H9 (cell line): ENCODE measurements at regions not wholly inside any gene's neighbourhood (a gene's known extent, or its start where the extent isn't known, plus 50 kb on each side); places are given as distances from the start of the nearest gene placed in this dataset.

Experiments
- DNase-seq: peaks from one replicate; pipeline ENCODE4 v3.0.0-alpha.2; 2017
- H2AFZ ChIP-seq: one replicate; pipeline ENCODE4 v1.6.1; 2013; ENCODE audit warnings: mild to moderate bottlenecking, low read length, control low read depth, moderate library complexity
- H2AK5ac ChIP-seq: 2 replicates; pipeline ENCODE4 v1.6.1; 2013; ENCODE audit warnings: low read length, control low read depth, mixed read lengths; ENCODE audit not compliant: insufficient read length
- H2BK120ac ChIP-seq: one replicate; pipeline ENCODE4 v1.6.1; 2013; ENCODE audit warnings: low read depth, mild to moderate bottlenecking, low read length, control low read depth, inconsistent platforms; ENCODE audit not compliant: poor library complexity, severe bottlenecking
- H2BK12ac ChIP-seq: 2 replicates; pipeline ENCODE4 v1.6.1; 2013; ENCODE audit warnings: low read length, control low read depth, mixed read lengths, low read depth; ENCODE audit not compliant: insufficient read length
- H2BK15ac ChIP-seq: 2 replicates; pipeline ENCODE4 v1.6.1; 2013; ENCODE audit warnings: low read depth, low read length, control low read depth
- H2BK20ac ChIP-seq: one replicate; pipeline ENCODE4 v1.6.1; 2013; ENCODE audit warnings: low read depth, mild to moderate bottlenecking, low read length, control low read depth, inconsistent platforms; ENCODE audit not compliant: poor library complexity, severe bottlenecking
- H2BK5ac ChIP-seq: 2 replicates; pipeline ENCODE4 v1.6.1; 2013; ENCODE audit warnings: low read length, control low read depth, mixed read lengths; ENCODE audit not compliant: insufficient read length
- H3K14ac ChIP-seq: 2 replicates; pipeline ENCODE4 v1.6.1; 2013; ENCODE audit warnings: low read length, control low read depth; ENCODE audit not compliant: insufficient read depth
- H3K18ac ChIP-seq: 2 replicates; pipeline ENCODE4 v1.6.1; 2013; ENCODE audit warnings: low read depth, mild to moderate bottlenecking, mixed read lengths, low read length, control low read depth; ENCODE audit not compliant: insufficient read length
- H3K23ac ChIP-seq: 2 replicates; pipeline ENCODE4 v1.6.1; 2013; ENCODE audit warnings: low read length, control low read depth, mixed read lengths, low read depth; ENCODE audit not compliant: insufficient read length
- H3K23me2 ChIP-seq: 2 replicates; pipeline ENCODE4 v1.6.1; 2013; ENCODE audit warnings: low read depth, mild to moderate bottlenecking, mixed read lengths, low read length, control low read depth; ENCODE audit not compliant: insufficient read length, poor library complexity, severe bottlenecking
- H3K27ac ChIP-seq: 2 replicates; pipeline ENCODE4 v1.5.1; 2013; ENCODE audit warnings: low read length, control low read depth, mixed read lengths, low read depth; ENCODE audit not compliant: insufficient read length
- H3K27me3 ChIP-seq: 2 replicates; pipeline ENCODE4 v1.6.1; 2013; ENCODE audit warnings: low read length, control low read depth, inconsistent platforms; ENCODE audit not compliant: insufficient read depth
- H3K4ac ChIP-seq: 2 replicates; pipeline ENCODE4 v1.6.1; 2013; ENCODE audit warnings: low read depth, mild to moderate bottlenecking, control low read depth, inconsistent platforms, low read length, moderate library complexity
- H3K4me1 ChIP-seq: 2 replicates; pipeline ENCODE4 v1.6.1; 2013; ENCODE audit warnings: low read length, control low read depth, inconsistent platforms; ENCODE audit not compliant: insufficient read depth
- H3K4me2 ChIP-seq: 2 replicates; pipeline ENCODE4 v1.6.1; 2013; ENCODE audit warnings: low read length, control low read depth, mixed read lengths; ENCODE audit not compliant: insufficient read length, insufficient read depth
- H3K56ac ChIP-seq: 2 replicates; pipeline ENCODE4 v1.6.1; 2013; ENCODE audit warnings: low read depth, mild to moderate bottlenecking, mixed read lengths, low read length, control low read depth; ENCODE audit not compliant: insufficient read length
- H3K79me1 ChIP-seq: 2 replicates; pipeline ENCODE4 v1.6.1; 2013; ENCODE audit warnings: low read depth, mild to moderate bottlenecking, moderate library complexity, low read length, control low read depth, inconsistent platforms; ENCODE audit not compliant: insufficient read depth, poor library complexity, severe bottlenecking
- H3K79me2 ChIP-seq: 2 replicates; pipeline ENCODE4 v1.6.1; 2013; ENCODE audit warnings: low read length, control low read depth, inconsistent platforms; ENCODE audit not compliant: insufficient read depth
- H3K9ac ChIP-seq: 2 replicates; pipeline ENCODE4 v1.6.1; 2013; ENCODE audit warnings: low read length, control low read depth, mixed read lengths; ENCODE audit not compliant: insufficient read length; ENCODE audit errors: extremely low read depth
- H3K9me3 ChIP-seq: one replicate; pipeline ENCODE4 v1.6.1; 2013; ENCODE audit warnings: low read depth, low read length, inconsistent platforms; ENCODE audit not compliant: control insufficient read depth
- H3T11ph ChIP-seq: one replicate; pipeline ENCODE4 v1.6.1; 2013; ENCODE audit warnings: mild to moderate bottlenecking, low read length, control low read depth, inconsistent platforms
- H4K20me1 ChIP-seq: one replicate; pipeline ENCODE4 v1.6.1; 2013; ENCODE audit not compliant: control insufficient read depth, insufficient read length, insufficient read depth
- H4K5ac ChIP-seq: 2 replicates; pipeline ENCODE4 v1.6.1; 2013; ENCODE audit warnings: low read depth, mild to moderate bottlenecking, mixed read lengths, low read length, control low read depth; ENCODE audit not compliant: insufficient read length
- H4K8ac ChIP-seq: replicated peaks from 2 replicates; pipeline ENCODE4 v1.6.1; 2013; ENCODE audit warnings: low read length, control low read depth, mixed read lengths, low read depth; ENCODE audit not compliant: insufficient read length
- H4K91ac ChIP-seq: 2 replicates; pipeline ENCODE4 v1.6.1; 2013; ENCODE audit warnings: low read depth, mild to moderate bottlenecking, moderate library complexity, mixed read lengths, low read length, control low read depth; ENCODE audit not compliant: insufficient read length
- H3K27ac Mint-ChIP-seq, 3 experiments: 2 replicates in 2 of 3; 3 replicates in 1 of 3; pipeline ENCODE4 v1.8.0; 2020 to 2021; ENCODE audit warnings: mixed read lengths in 3 of 3, mild to moderate bottlenecking in 1 of 3, moderate library complexity in 1 of 3
- H3K27me3 Mint-ChIP-seq: 2 replicates; pipeline ENCODE4 v1.8.0; 2021; ENCODE audit warnings: low read depth, mild to moderate bottlenecking, moderate library complexity, mixed read lengths
- H3K36me3 Mint-ChIP-seq, 3 experiments: 2 replicates in 2 of 3; 3 replicates in 1 of 3; pipeline ENCODE4 v1.8.0; 2020 to 2021; ENCODE audit warnings: low read depth in 3 of 3, mixed read lengths in 3 of 3; ENCODE audit not compliant: insufficient read depth in 1 of 3
- H3K4me1 Mint-ChIP-seq, 2 experiments: 2 replicates each; pipeline ENCODE4 v1.8.0; 2020; ENCODE audit warnings: mixed read lengths in 2 of 2
- H3K4me3 Mint-ChIP-seq, 2 experiments: 2 replicates in 1 of 2; 3 replicates in 1 of 2; pipeline ENCODE4 v1.8.0; 2020 to 2021; ENCODE audit warnings: mild to moderate bottlenecking in 2 of 2, mixed read lengths in 2 of 2, moderate library complexity in 1 of 2
- H3K9me3 Mint-ChIP-seq, 2 experiments: 2 replicates in 1 of 2; 3 replicates in 1 of 2; pipeline ENCODE4 v1.8.0; 2020; ENCODE audit warnings: mild to moderate bottlenecking in 2 of 2, mixed read lengths in 2 of 2, moderate library complexity in 1 of 2
- WGBS: extraction: QIAGEN DNeasy Blood & Tissue Kit; methylation state at CpG from one replicate; pipeline ENCODE4 v1.1.7; 2013; ENCODE audit warnings: missing lambda C conversion rate, low lambda C conversion rate, mixed read lengths; ENCODE audit not compliant: insufficient read length; ENCODE audit errors: extremely low coverage; 5-methylcytosine and 5-hydroxymethylcytosine counted together
- TF ChIP-seq, protein P1 (sequence below): fragments of 200-600 bp; sonication (generic); conservative IDR thresholded peaks from 3 replicates; pipeline ENCODE4 v1.8.0; 2021; ENCODE audit warnings: antibody characterized with exemption, mild to moderate bottlenecking

GRCh38 chr10:45204954-45205775, 110.2 kb downstream of the OR13A1 start:
- H3K79me1 ChIP-seq, result no peaks in the 10 kb centered on the region
- H3K4me1 ChIP-seq, result no peaks in the 10 kb centered on the region
- no peak overlapping the region for H3K14ac ChIP-seq
- no peak overlapping the region for H3K9ac ChIP-seq
- Mint-ChIP-seq H3K4me3 (no peak overlapping the region), H3K4me1 (no peaks in the 10 kb centered on the region), H3K9me3 (peaks cover 7 to 8% of the 10 kb centered on the region in 2 experiments), H3K27ac (no peak overlapping the region), H3K27me3 (peaks cover 2% of the 10 kb centered on the region; the same call in 1 of the 2 replicates), H3K36me3 (peaks cover 0 to 12% (median 0%) of the 10 kb centered on the region in 3 experiments; a peak in 4 of 7 replicates)
- no CpG with 5 or more reads among the region's 30 CpGs for WGBS
- H3K27ac ChIP-seq, result no peak overlapping the region
- H3T11ph ChIP-seq, result no peak overlapping the region
- no peak overlapping the region for H2BK12ac ChIP-seq
- TF ChIP-seq, protein P1, sequence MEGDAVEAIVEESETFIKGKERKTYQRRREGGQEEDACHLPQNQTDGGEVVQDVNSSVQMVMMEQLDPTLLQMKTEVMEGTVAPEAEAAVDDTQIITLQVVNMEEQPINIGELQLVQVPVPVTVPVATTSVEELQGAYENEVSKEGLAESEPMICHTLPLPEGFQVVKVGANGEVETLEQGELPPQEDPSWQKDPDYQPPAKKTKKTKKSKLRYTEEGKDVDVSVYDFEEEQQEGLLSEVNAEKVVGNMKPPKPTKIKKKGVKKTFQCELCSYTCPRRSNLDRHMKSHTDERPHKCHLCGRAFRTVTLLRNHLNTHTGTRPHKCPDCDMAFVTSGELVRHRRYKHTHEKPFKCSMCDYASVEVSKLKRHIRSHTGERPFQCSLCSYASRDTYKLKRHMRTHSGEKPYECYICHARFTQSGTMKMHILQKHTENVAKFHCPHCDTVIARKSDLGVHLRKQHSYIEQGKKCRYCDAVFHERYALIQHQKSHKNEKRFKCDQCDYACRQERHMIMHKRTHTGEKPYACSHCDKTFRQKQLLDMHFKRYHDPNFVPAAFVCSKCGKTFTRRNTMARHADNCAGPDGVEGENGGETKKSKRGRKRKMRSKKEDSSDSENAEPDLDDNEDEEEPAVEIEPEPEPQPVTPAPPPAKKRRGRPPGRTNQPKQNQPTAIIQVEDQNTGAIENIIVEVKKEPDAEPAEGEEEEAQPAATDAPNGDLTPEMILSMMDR, result no peak
- H2BK20ac ChIP-seq, result no peak overlapping the region
- no peak overlapping the region for H3K56ac ChIP-seq
- no peaks in the 10 kb centered on the region for H3K27me3 ChIP-seq
- H3K9me3 ChIP-seq, result no peaks in the 10 kb centered on the region
- no peak overlapping the region for H2BK5ac ChIP-seq
- no peaks in the 10 kb centered on the region for H3K79me2 ChIP-seq
- no peak overlapping the region for H2AFZ ChIP-seq
- H4K8ac ChIP-seq, result no peak overlapping the region
- DNase-seq, result no peak
- H2BK15ac ChIP-seq, result no peak overlapping the region
- H4K5ac ChIP-seq, result no peak overlapping the region
- no peak overlapping the region for H2BK120ac ChIP-seq
- H4K91ac ChIP-seq, result no peak overlapping the region
- H2AK5ac ChIP-seq, result no peak overlapping the region
- no peaks in the 10 kb centered on the region for H3K23me2 ChIP-seq
- no peaks in the 10 kb centered on the region for H4K20me1 ChIP-seq
- no peak overlapping the region for H3K4ac ChIP-seq
- H3K4me2 ChIP-seq, result no peak overlapping the region
- no peak overlapping the region for H3K18ac ChIP-seq
- H3K23ac ChIP-seq, result no peak overlapping the region
